ENCODE measurements at regions not wholly inside any gene's neighbourhood (a gene's known extent, or its start where the extent isn't known, plus 50 kb on each side); places are given as distances from the start of the nearest gene placed in this dataset.

GRCh38 chr16:59201160-59201559, 467.0 kb upstream of the GOT2 start:
- no peak for TF ChIP-seq REST (IDR thresholded peaks at IDR 0.05; ENCODE audit: borderline replicate concordance)
- no peak for TF ChIP-seq EP300 (conservative IDR thresholded peaks at IDR 0.05; ENCODE audit: poor library complexity, severe bottlenecking)
- no peak for TF ChIP-seq EZH2 (IDR thresholded peaks at IDR 0.05; ENCODE audit: borderline replicate concordance, insufficient read depth, low read length, poor library complexity, severe bottlenecking)
- no peak for TF ChIP-seq RAD21 (conservative IDR thresholded peaks at IDR 0.05)
- no peak for TF ChIP-seq CTCF (IDR thresholded peaks at IDR 0.05; ENCODE audit: poor library complexity, severe bottlenecking)
- no peak for TF ChIP-seq MXI1 (conservative IDR thresholded peaks at IDR 0.05; ENCODE audit: poor library complexity, severe bottlenecking)
- no peak for TF ChIP-seq SMC3 (conservative IDR thresholded peaks at IDR 0.05; ENCODE audit: poor library complexity)
- TF ChIP-seq TAF1 (IDR thresholded peaks at IDR 0.05; ENCODE audit: low read depth), result no peak
- TF ChIP-seq POLR2AphosphoS5 (IDR thresholded peaks at IDR 0.05), result no peak
- Histone ChIP-seq H3F3A (ENCODE audit: insufficient read depth, low read length, poor library complexity, severe bottlenecking) (no peaks in the 10 kb centered on the region), H3K9me2 (ENCODE audit: insufficient read depth, low read length) (no peaks in the 10 kb centered on the region), H3K27ac (ENCODE audit: low read length) (no peak overlapping the region), H2AFZ (ENCODE audit: low read depth, low read length) (no peak overlapping the region), H3K36me3 (ENCODE audit: insufficient read depth, low read length) (no peaks in the 10 kb centered on the region), H3K9ac (ENCODE audit: low read length) (no peak overlapping the region), H3K9me3 (ENCODE audit: low read length) (no peaks in the 10 kb centered on the region), H3K4me2 (ENCODE audit: low read length) (no peak overlapping the region), H3K27me3 (ENCODE audit: insufficient read depth, low read depth, low read length) (peaks cover 7% of the 10 kb centered on the region), H3K4me3 (ENCODE audit: low read length) (no peak overlapping the region), H3K79me2 (replicated peaks; ENCODE audit: insufficient read depth, low read length) (no peaks in the 10 kb centered on the region), H4K20me1 (ENCODE audit: insufficient read depth) (no peaks in the 10 kb centered on the region)

- no peak overlapping the region for H2AFZ ChIP-seq (ENCODE audit: low read depth, low read length)
- no peak for TF ChIP-seq MXI1 (conservative IDR thresholded peaks at IDR 0.05; ENCODE audit: poor library complexity, severe bottlenecking)
- TF ChIP-seq EP300 (conservative IDR thresholded peaks at IDR 0.05; ENCODE audit: poor library complexity, severe bottlenecking), result no peak
- TF ChIP-seq EZH2 (IDR thresholded peaks at IDR 0.05; ENCODE audit: borderline replicate concordance, insufficient read depth, low read length, poor library complexity, severe bottlenecking), result no peak
- no peak for TF ChIP-seq SMC3 (conservative IDR thresholded peaks at IDR 0.05; ENCODE audit: poor library complexity)
- TF ChIP-seq REST (IDR thresholded peaks at IDR 0.05; ENCODE audit: borderline replicate concordance), result no peak
- no peak for TF ChIP-seq TAF1 (IDR thresholded peaks at IDR 0.05; ENCODE audit: low read depth)
- H3F3A ChIP-seq (ENCODE audit: insufficient read depth, low read length, poor library complexity, severe bottlenecking), result no peaks in the 10 kb centered on the region
- no peaks in the 10 kb centered on the region for H3K9me3 ChIP-seq (ENCODE audit: low read length)
- no peak overlapping the region for H3K27ac ChIP-seq (ENCODE audit: low read length)
- peaks cover 4% of the 10 kb centered on the region for H3K27me3 ChIP-seq (ENCODE audit: insufficient read depth, low read depth, low read length)
- H3K36me3 ChIP-seq (ENCODE audit: insufficient read depth, low read length), result no peaks in the 10 kb centered on the region
- no peak overlapping the region for H3K4me2 ChIP-seq (ENCODE audit: low read length)
- H4K20me1 ChIP-seq (ENCODE audit: insufficient read depth), result no peaks in the 10 kb centered on the region
- H3K4me3 ChIP-seq (ENCODE audit: low read length), result no peak overlapping the region
- H3K9me2 ChIP-seq (ENCODE audit: insufficient read depth, low read length), result no peaks in the 10 kb centered on the region
- no peaks in the 10 kb centered on the region for H3K79me2 ChIP-seq (replicated peaks; ENCODE audit: insufficient read depth, low read length)
- H3K9ac ChIP-seq (ENCODE audit: low read length), result no peak overlapping the region
Measured at GRCh38 chr16:59198487-59198886, 464.4 kb upstream of the GOT2 start.

All from neural cell (in vitro differentiated cells).